RWPE2 (cell line): ENCODE measurements at regions not wholly inside any gene's neighbourhood (a gene's known extent, or its start where the extent isn't known, plus 50 kb on each side); places are given as distances from the start of the nearest gene placed in this dataset.
A peak's percentile ranks its signal among the peaks of the same experiment; 100 is the strongest.

Experiments
- ATAC-seq: fragments of 200-7000 bp; cut with Tn5 transposase; 3 replicates; pipeline ENCODE4 v1.9.1; 2021; ENCODE audit warnings: low read depth
- DNase-seq: peaks from one replicate; pipeline ENCODE4 v3.0.0-alpha.2; 2020; ENCODE audit warnings: low spot score
- H3K27ac ChIP-seq: fragments of 450-650 bp; 2 replicates; pipeline ENCODE4 v1.5.1; 2017; ENCODE audit warnings: mild to moderate bottlenecking; ENCODE audit not compliant: poor library complexity, severe bottlenecking
- H3K27me3 ChIP-seq: fragments of 250-450 bp; sonication (Bioruptor Pico); 2 replicates; pipeline ENCODE4 v1.5.1; 2021; ENCODE audit warnings: mild to moderate bottlenecking, moderate library complexity; ENCODE audit not compliant: insufficient read depth, poor library complexity, severe bottlenecking
- H3K36me3 ChIP-seq: fragments of 250-450 bp; sonication (Bioruptor Pico); 2 replicates; pipeline ENCODE4 v1.5.1; 2020; ENCODE audit warnings: low read depth, mild to moderate bottlenecking, moderate library complexity
- H3K4me1 ChIP-seq: fragments of 250-450 bp; sonication (Bioruptor Pico); 2 replicates; pipeline ENCODE4 v1.5.1; 2021; ENCODE audit warnings: mild to moderate bottlenecking, moderate library complexity; ENCODE audit not compliant: insufficient read depth, poor library complexity, severe bottlenecking
- H3K4me3 ChIP-seq: fragments of 250-450 bp; sonication (Bioruptor Pico); 2 replicates; pipeline ENCODE4 v1.5.1; 2021; ENCODE audit warnings: mild to moderate bottlenecking, moderate library complexity; ENCODE audit not compliant: severe bottlenecking
- H3K9me3 ChIP-seq: fragments of 250-450 bp; sonication (Bioruptor Pico); 2 replicates; pipeline ENCODE4 v1.5.1; 2021; ENCODE audit warnings: mild to moderate bottlenecking, moderate library complexity; ENCODE audit not compliant: severe bottlenecking
- CTCF ChIP-seq: fragments of 450-650 bp; IDR thresholded peaks from one replicate; pipeline ENCODE4 v1.5.1; 2017; ENCODE audit warnings: mild to moderate bottlenecking, moderate library complexity; ENCODE audit not compliant: poor library complexity, severe bottlenecking

GRCh38 chr4:136873555-136873954 lies 658.7 kb downstream of the PCDH18 start:
- TF ChIP-seq CTCF = no peak

GRCh38 chr4:136867465-136867864 lies 664.8 kb downstream of the PCDH18 start:
- H3K27ac ChIP-seq = no peak overlapping the region
- DNase-seq = no peak
- TF ChIP-seq CTCF = no peak
- no peak for ATAC-seq
- H3K9me3 ChIP-seq = no peaks in the 10 kb centered on the region
- H3K4me3 ChIP-seq = no peak overlapping the region
- H3K36me3 ChIP-seq = no peaks in the 10 kb centered on the region
- H3K4me1 ChIP-seq = no peaks in the 10 kb centered on the region
- no peaks in the 10 kb centered on the region for H3K27me3 ChIP-seq

More at GRCh38 chr4:136873555-136873954, 658.7 kb downstream of the PCDH18 start:
- no peak for ATAC-seq
- H3K36me3 ChIP-seq = no peaks in the 10 kb centered on the region
- no peaks in the 10 kb centered on the region for H3K27me3 ChIP-seq
- H3K4me3 ChIP-seq = no peak overlapping the region
- no peaks in the 10 kb centered on the region for H3K4me1 ChIP-seq
- H3K9me3 ChIP-seq = no peaks in the 10 kb centered on the region
- no peak overlapping the region for H3K27ac ChIP-seq
- DNase-seq = no peak

GRCh38 chr4:136865526-136865925 lies 666.8 kb downstream of the PCDH18 start:
- Histone ChIP-seq H3K4me3 (no peak overlapping the region), H3K9me3 (no peaks in the 10 kb centered on the region), H3K36me3 (no peaks in the 10 kb centered on the region), H3K27me3 (no peaks in the 10 kb centered on the region), H3K27ac (no peak overlapping the region), H3K4me1 (no peaks in the 10 kb centered on the region)
- TF ChIP-seq CTCF = no peak
- no peak for DNase-seq
- no peak for ATAC-seq

- Histone ChIP-seq H3K27ac (no peak overlapping the region), H3K36me3 (no peaks in the 10 kb centered on the region), H3K4me1 (no peaks in the 10 kb centered on the region), H3K27me3 (no peaks in the 10 kb centered on the region), H3K9me3 (no peaks in the 10 kb centered on the region), H3K4me3 (no peak overlapping the region)
- ATAC-seq = peak; percentile 73; the same call in 2 of the 3 replicates
- peak; percentile 86 for TF ChIP-seq CTCF
- no peak for DNase-seq
Observed at GRCh38 chr4:136864604-136865185, 667.6 kb downstream of the PCDH18 start.

GRCh38 chr4:136863756-136864155 lies 668.5 kb downstream of the PCDH18 start:
- H3K27ac ChIP-seq = no peak overlapping the region
- H3K27me3 ChIP-seq = no peaks in the 10 kb centered on the region
- H3K4me1 ChIP-seq = no peaks in the 10 kb centered on the region
- no peak overlapping the region for H3K4me3 ChIP-seq
- DNase-seq = no peak
- no peaks in the 10 kb centered on the region for H3K9me3 ChIP-seq
- no peak for TF ChIP-seq CTCF
- no peak for ATAC-seq
- no peaks in the 10 kb centered on the region for H3K36me3 ChIP-seq
